K562 (cell line): ENCODE measurements at regions not wholly inside any gene's neighbourhood (a gene's known extent, or its start where the extent isn't known, plus 50 kb on each side); places are given as distances from the start of the nearest gene placed in this dataset.

Experiments
- ATAC-seq: fragments of 200-7000 bp; cut with Tn5 transposase; 3 replicates; pipeline ENCODE4 v1.9.1; 2020; ENCODE audit warnings: moderate library complexity
- BruUV-seq: library from RNA; stranded (reverse); fragments of 400-500 nt; replicated peaks from 2 replicates; lab custom pipeline; 2021; lab: Mats Ljungman, UMichigan
- CTCF ChIA-PET: fragments of 300-600 bp; formaldehyde crosslinking; extraction: SDS; loops from one replicate; lab custom pipeline; 2021; ENCODE audit warnings: low intra/inter-chr PET ratio; lab: Yijun Ruan, JAX
- POLR2A ChIA-PET: fragments of 300-600, 350-650 bp; sonication (Branson Sonifier 250); formaldehyde crosslinking; extraction: SDS; loops from one replicate; lab custom pipeline; 2021; ENCODE audit warnings: antibody characterized with exemption, inconsistent platforms; lab: Yijun Ruan, JAX
- DNase-seq, 4 experiments: peaks; one replicate each; pipeline versions ENCODE4 v3.0.0 to v3.0.0-alpha.2; 2011 to 2018; ENCODE audit warnings: low spot score in 3 of 4, mixed read lengths in 3 of 4; ENCODE audit errors: extremely low read depth in 1 of 4
- FAIRE-seq: peaks from 2 replicates; lab custom pipeline; 2011; peaks lifted over from hg19 to GRCh38; lab: Jason Lieb, UNC
- H2AFZ ChIP-seq: 2 replicates; pipeline ENCODE4 v1.6.0; 2011; ENCODE audit warnings: low read depth, low read length, control low read depth, inconsistent platforms
- H3K27ac ChIP-seq: fragments of 200-600 bp; 3 replicates; pipeline ENCODE4 v1.8.0; 2011; ENCODE audit warnings: low read depth, mild to moderate bottlenecking, control low read depth, inconsistent platforms, low read length, moderate library complexity, mixed read lengths; ENCODE audit errors: extremely low read depth
- H3K27me3 ChIP-seq, 2 experiments: fragments of 300-600 bp in 1 of 2; 2 replicates in 1 of 2; 3 replicates in 1 of 2; pipeline versions ENCODE4 v1.6.0 to v1.8.0; 2011; ENCODE audit warnings: inconsistent platforms in 2 of 2, low read length in 2 of 2, mild to moderate bottlenecking in 1 of 2, mixed read lengths in 1 of 2, moderate library complexity in 1 of 2; ENCODE audit not compliant: control insufficient read depth in 2 of 2, insufficient read depth in 2 of 2
- H3K36me3 ChIP-seq: fragments of 300-600 bp; 3 replicates; pipeline ENCODE4 v1.8.0; 2011; ENCODE audit warnings: mild to moderate bottlenecking, low read length, inconsistent platforms; ENCODE audit not compliant: control insufficient read depth, insufficient read depth
- H3K4me1 ChIP-seq, 2 experiments: fragments of 200-600 bp in 1 of 2; replicated peaks in 1 of 2; 2 replicates in 1 of 2; 3 replicates in 1 of 2; pipeline versions ENCODE4 v1.5.1 to v1.8.0; 2011; ENCODE audit warnings: inconsistent platforms in 2 of 2, low read length in 2 of 2, mild to moderate bottlenecking in 1 of 2, mixed read lengths in 1 of 2, moderate library complexity in 1 of 2; ENCODE audit not compliant: control insufficient read depth in 2 of 2, insufficient read depth in 2 of 2
- H3K4me2 ChIP-seq: 2 replicates; pipeline ENCODE4 v1.6.1; 2011; ENCODE audit warnings: low read length, control low read depth, inconsistent platforms, mixed read lengths; ENCODE audit not compliant: insufficient read depth
- H3K4me3 ChIP-seq: fragments of 200-600 bp; sonication (generic), shearing (Covaris generic); 2 replicates; pipeline ENCODE4 v1.5.1; 2016; ENCODE audit warnings: control low read depth, inconsistent platforms
- H3K79me2 ChIP-seq: fragments of 200-600 bp; 3 replicates; pipeline ENCODE4 v1.8.0; 2011; ENCODE audit warnings: low read length, inconsistent platforms; ENCODE audit not compliant: control insufficient read depth, insufficient read depth
- H3K9ac ChIP-seq, 2 experiments: 2 replicates each; pipeline versions ENCODE4 v1.6.0 to v1.6.1; 2011; ENCODE audit warnings: low read depth in 2 of 2, low read length in 2 of 2, control low read depth in 1 of 2, inconsistent platforms in 1 of 2, mild to moderate bottlenecking in 1 of 2, mixed read lengths in 1 of 2; ENCODE audit not compliant: insufficient read depth in 1 of 2
- H3K9me1 ChIP-seq: one replicate; pipeline ENCODE4 v1.6.0; 2011; ENCODE audit warnings: inconsistent platforms, mild to moderate bottlenecking, low read length, moderate library complexity; ENCODE audit not compliant: control insufficient read depth, insufficient read depth
- H3K9me3 ChIP-seq: replicated peaks from 2 replicates; pipeline ENCODE4 v1.5.1; 2011; ENCODE audit warnings: low read depth, low read length, inconsistent platforms; ENCODE audit not compliant: control insufficient read depth, insufficient read depth
- H4K20me1 ChIP-seq: replicated peaks from 2 replicates; pipeline ENCODE4 v1.6.1; 2011; ENCODE audit warnings: low read length, inconsistent platforms, mixed read lengths; ENCODE audit not compliant: control insufficient read depth, insufficient read depth
- AFF1 ChIP-seq, 2 experiments: fragments of 450-650 bp; IDR thresholded peaks; 2 replicates each; pipeline ENCODE4 v1.6.1; 2018; ENCODE audit warnings: mild to moderate bottlenecking in 2 of 2, low read depth in 1 of 2; ENCODE audit not compliant: partially characterized antibody in 2 of 2
- FOXK2 ChIP-seq, 2 experiments: fragments of 450-650 bp; IDR thresholded peaks in 1 of 2; conservative IDR thresholded peaks in 1 of 2; 2 replicates each; pipeline ENCODE4 v1.6.1; 2016; ENCODE audit warnings: low read depth in 2 of 2, mild to moderate bottlenecking in 1 of 2
- LEF1 ChIP-seq: fragments of 450-650 bp; IDR thresholded peaks from 2 replicates; pipeline ENCODE4 v1.6.1; 2016; ENCODE audit warnings: mild to moderate bottlenecking
- PHF21A ChIP-seq: fragments of 450-650 bp; IDR thresholded peaks from 2 replicates; pipeline ENCODE4 v1.6.1; 2017; ENCODE audit warnings: low read depth, borderline replicate concordance
- TFE3 ChIP-seq: fragments of 450-650 bp; formaldehyde crosslinking; IDR thresholded peaks from 2 replicates; pipeline ENCODE4 v1.4.0; 2020; ENCODE audit warnings: mild to moderate bottlenecking, mixed read lengths
- ZBTB33 ChIP-seq: sonication (generic); formaldehyde crosslinking; IDR thresholded peaks from 2 replicates; pipeline ENCODE4 v1.8.1; 2023; ENCODE audit warnings: mild to moderate bottlenecking, missing genetic modification reagents
- ZNF217 ChIP-seq: sonication (generic); formaldehyde crosslinking; IDR thresholded peaks from 2 replicates; pipeline ENCODE4 v1.8.0; 2022; ENCODE audit warnings: mild to moderate bottlenecking, missing genetic modification reagents
- ZNF79 ChIP-seq: fragments of 250-450 bp; sonication (Bioruptor Pico); IDR thresholded peaks from 2 replicates; pipeline ENCODE4 v1.4.0; 2020; ENCODE audit warnings: low read depth, mild to moderate bottlenecking, moderate library complexity
- WGBS: fragments of 100-300 bp; shearing (Covaris generic); methylation state at CpG from one replicate; pipeline ENCODE4 v1.1.6; 2016; ENCODE audit warnings: low coverage, mixed read lengths; ENCODE audit not compliant: insufficient coverage; ENCODE audit errors: missing lambda C conversion rate; 5-methylcytosine and 5-hydroxymethylcytosine counted together
- in situ Hi-C: fragments of 300-500 bp; cut with MboI; formaldehyde crosslinking; loops from 4 replicates; pipeline ENCODE4 v1.15.0; 2018; ENCODE audit warnings: inconsistent platforms, mixed read lengths
- intact Hi-C: fragments of 100-400 bp; cut with micrococcal nuclease; formaldehyde crosslinking; loops from 2 replicates; pipeline ENCODE4 v1.14.2; 2022

- in situ Hi-C loops (no loop called here), intact Hi-C loops (no loop called here)
- no peaks in the 10 kb centered on the region for H3K27me3 ChIP-seq
- no TSS peak for BruUV-seq
- no peak for ATAC-seq
- H3K4me2 ChIP-seq, result no peak overlapping the region
- DNase-seq, result no peak
- no peak overlapping the region for H3K4me3 ChIP-seq
- no peak overlapping the region for H2AFZ ChIP-seq
- no peak overlapping the region for H3K27ac ChIP-seq
- H3K36me3 ChIP-seq, result no peaks in the 10 kb centered on the region
- H4K20me1 ChIP-seq, result no peaks in the 10 kb centered on the region
- peaks cover 3% of the 10 kb centered on the region; the same call in 1 of the 2 replicates for H3K9me3 ChIP-seq
- ChIA-PET CTCF (no interaction called here), POLR2A (no interaction called here)
- H3K9me1 ChIP-seq, result no peaks in the 10 kb centered on the region
- no peak for FAIRE-seq
- no peaks in the 10 kb centered on the region for H3K4me1 ChIP-seq
- H3K79me2 ChIP-seq, result no peaks in the 10 kb centered on the region
- no peak overlapping the region for H3K9ac ChIP-seq
- WGBS, result 0% methylated on average over 2 of the region's 2 CpGs
- TF ChIP-seq LEF1 (no peak), ZNF79 (CRISPR knock-in tag) (no peak), PHF21A (no peak)
These were observed 192.1 kb upstream of the PCDH15 start for GRCh38 chr10:54993148-54993547.

GRCh38 chr10:54985732-54986131, 184.7 kb upstream of the PCDH15 start:
- no peak overlapping the region for H3K27ac ChIP-seq
- H3K4me2 ChIP-seq, result no peak overlapping the region
- DNase-seq (peak in 1 of 4 experiments; percentile 7), FAIRE-seq (no peak), ATAC-seq (no peak)
- H2AFZ ChIP-seq, result no peak overlapping the region
- 0% methylated on average over 1 of the region's 1 CpG for WGBS
- BruUV-seq, result no TSS peak
- H3K27me3 ChIP-seq, result no peaks in the 10 kb centered on the region
- POLR2A ChIA-PET, result no interaction called here
- H3K4me1 ChIP-seq, result no peaks in the 10 kb centered on the region
- H3K9me3 ChIP-seq, result no peaks in the 10 kb centered on the region; the same call in 1 of the 2 replicates
- no peaks in the 10 kb centered on the region for H3K9me1 ChIP-seq
- intact Hi-C loops (no loop called here), in situ Hi-C loops (no loop called here)
- CTCF ChIA-PET, result no interaction called here
- no peaks in the 10 kb centered on the region for H3K79me2 ChIP-seq
- H4K20me1 ChIP-seq, result no peaks in the 10 kb centered on the region
- H3K9ac ChIP-seq, result no peak overlapping the region
- no peak overlapping the region for H3K4me3 ChIP-seq
- H3K36me3 ChIP-seq, result no peaks in the 10 kb centered on the region
- TF ChIP-seq ZBTB33 (CRISPR knock-in tag) (no peak), FOXK2 (conservative IDR thresholded peaks at IDR 0.05 in 1 of 2, IDR thresholded peaks at IDR 0.05 in 1 of 2; ENCODE audit: low read depth in 2 of 2) (no peak), AFF1 (IDR thresholded peaks at IDR 0.05; ENCODE audit: low read depth in 1 of 2, partially characterized antibody in 2 of 2) (no peak), ZNF217 (CRISPR knock-in tag) (no peak), TFE3 (CRISPR knock-in tag) (peak; percentile 60)
